Activated B cell treated with CpG ODN at 0.5 μM for 24 hours (primary cell): ENCODE measurements at regions not wholly inside any gene's neighbourhood (a gene's known extent, or its start where the extent isn't known, plus 50 kb on each side); places are given as distances from the start of the nearest gene placed in this dataset.

Source experiments
- ATAC-seq: fragments of 200-7000 bp; cut with Tn5 transposase; one replicate; pipeline ENCODE4 v1.10.0; 2021; ENCODE audit warnings: low read depth, mild to moderate bottlenecking, moderate library complexity
- CTCF ChIA-PET: fragments of 350-600 bp; sonication (Branson Sonifier 250); formaldehyde crosslinking; loops from one replicate; lab custom pipeline; 2021; ENCODE audit warnings: antibody characterized with exemption; lab: Charles Lee
- POLR2A ChIA-PET: fragments of 350-600 bp; sonication (Branson Sonifier 250); formaldehyde crosslinking; loops from one replicate; lab custom pipeline; 2021; ENCODE audit warnings: antibody characterized with exemption; lab: Charles Lee
- DNase-seq: peaks from one replicate; pipeline ENCODE4 v3.0.0; 2022
- H3K27ac Mint-ChIP-seq: one replicate; pipeline ENCODE4 v1.8.0; 2020; ENCODE audit warnings: mixed read lengths
- H3K27me3 Mint-ChIP-seq: one replicate; pipeline ENCODE4 v1.8.0; 2021; ENCODE audit warnings: mixed read lengths
- H3K36me3 Mint-ChIP-seq: one replicate; pipeline ENCODE4 v1.8.0; 2021; ENCODE audit warnings: low read depth, mixed read lengths
- H3K4me1 Mint-ChIP-seq: one replicate; pipeline ENCODE4 v1.8.0; 2021; ENCODE audit warnings: mixed read lengths
- H3K4me3 Mint-ChIP-seq: one replicate; pipeline ENCODE4 v1.8.0; 2020; ENCODE audit warnings: mild to moderate bottlenecking, mixed read lengths
- H3K9me3 Mint-ChIP-seq: one replicate; pipeline ENCODE4 v1.8.0; 2020; ENCODE audit warnings: mixed read lengths
- CTCF ChIP-seq: fragments of 200-600 bp; IDR thresholded peaks from one replicate; pipeline ENCODE4 v1.8.0; 2022; ENCODE audit warnings: antibody characterized with exemption, mild to moderate bottlenecking
- intact Hi-C: fragments of 100-400 bp; cut with micrococcal nuclease; formaldehyde crosslinking; loops from one replicate; pipeline ENCODE4 v1.15.1; 2024

GRCh38 chr3:159246385-159246784 is 444.5 kb downstream of the MFSD1 start:
- CTCF ChIA-PET, result interaction anchor here (2.0 kb wide), 1 partner anchor 14 kb away, joined by 6 read pairs; no protein-coding TSS in a partner anchor

GRCh38 chr3:159249472-159250174 is 447.8 kb downstream of the MFSD1 start:
- ChIA-PET POLR2A (no interaction called here), CTCF (no interaction called here)
- Mint-ChIP-seq H3K4me3 (no peak overlapping the region), H3K4me1 (no peaks in the 10 kb centered on the region), H3K27me3 (peaks cover 12% of the 10 kb centered on the region), H3K36me3 (peaks cover 2% of the 10 kb centered on the region), H3K27ac (no peak overlapping the region), H3K9me3 (peaks cover 22% of the 10 kb centered on the region)
- intact Hi-C loops, result no loop called here
- no peak for TF ChIP-seq CTCF
- ATAC-seq (no peak), DNase-seq (no peak)

More at GRCh38 chr3:159246385-159246784, 444.5 kb downstream of the MFSD1 start:
- intact Hi-C loops, result no loop called here
- Mint-ChIP-seq H3K4me3 (no peak overlapping the region), H3K27me3 (no peaks in the 10 kb centered on the region), H3K27ac (no peak overlapping the region), H3K36me3 (no peaks in the 10 kb centered on the region), H3K4me1 (no peaks in the 10 kb centered on the region), H3K9me3 (peaks cover 4% of the 10 kb centered on the region)
- POLR2A ChIA-PET, result no interaction called here
- DNase-seq, result no peak
- ATAC-seq, result no peak
- no peak for TF ChIP-seq CTCF

- no peak overlapping the region for H3K27ac Mint-ChIP-seq
- intact Hi-C loops, result no loop called here
- ATAC-seq, result no peak
- no peak for TF ChIP-seq CTCF
- H3K27me3 Mint-ChIP-seq, result peaks cover 17% of the 10 kb centered on the region
- H3K4me1 Mint-ChIP-seq, result no peaks in the 10 kb centered on the region
- peaks cover 22% of the 10 kb centered on the region for H3K9me3 Mint-ChIP-seq
- peaks cover 2% of the 10 kb centered on the region for H3K36me3 Mint-ChIP-seq
- H3K4me3 Mint-ChIP-seq, result no peak overlapping the region
- POLR2A ChIA-PET, result no interaction called here
- no peak for DNase-seq
- CTCF ChIA-PET, result interaction anchor here (1.0 kb wide), 1 partner anchor 9 kb away, joined by 3 read pairs; no protein-coding TSS in a partner anchor
Observed at GRCh38 chr3:159250961-159251360, 449.1 kb downstream of the MFSD1 start.

- no peaks in the 10 kb centered on the region for H3K4me1 Mint-ChIP-seq
Observed at GRCh38 chr3:159252274-159252673, 450.4 kb downstream of the MFSD1 start.

More at GRCh38 chr3:159252274-159252673, 450.4 kb downstream of the MFSD1 start:
- no peak for DNase-seq
- peaks cover 17% of the 10 kb centered on the region for H3K27me3 Mint-ChIP-seq
- no peak for TF ChIP-seq CTCF
- H3K9me3 Mint-ChIP-seq, result peaks cover 22% of the 10 kb centered on the region
- H3K4me3 Mint-ChIP-seq, result no peak overlapping the region
- intact Hi-C loops, result no loop called here
- POLR2A ChIA-PET, result no interaction called here
- no peak for ATAC-seq
- no peak overlapping the region for H3K27ac Mint-ChIP-seq
- H3K36me3 Mint-ChIP-seq, result peaks cover 2% of the 10 kb centered on the region
- CTCF ChIA-PET, result no interaction called here
